ENCODE measurements at regions not wholly inside any gene's neighbourhood (a gene's known extent, or its start where the extent isn't known, plus 50 kb on each side); places are given as distances from the start of the nearest gene placed in this dataset.

DNA sequence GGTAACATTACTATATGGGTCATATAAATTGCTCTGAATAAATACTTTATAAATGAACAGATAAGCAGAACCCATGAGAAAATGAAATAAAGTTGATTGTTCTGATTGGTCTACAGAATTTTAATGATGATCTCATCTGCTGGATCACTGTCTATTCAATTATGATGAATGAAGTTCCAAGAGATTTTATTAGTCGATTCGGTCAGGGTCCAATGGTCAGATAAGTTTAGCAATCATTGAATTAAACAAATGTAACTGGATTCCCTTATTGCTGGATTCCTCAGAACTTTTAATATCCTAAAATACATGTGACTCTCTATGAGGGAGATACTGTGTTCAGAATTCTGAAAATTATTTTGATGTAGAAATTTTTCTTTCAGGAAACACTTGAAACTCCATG, 715.2 kb downstream of the EPM2A start:
- no peaks in the 10 kb centered on the region for H3K9me3 Mint-ChIP-seq
- H3K27ac Mint-ChIP-seq, result no peak overlapping the region
- peaks cover 18% of the 10 kb centered on the region for H3K4me1 Mint-ChIP-seq (ENCODE audit: low read depth)
- no peak for DNase-seq
- H3K4me3 Mint-ChIP-seq, result no peak overlapping the region
- peaks cover 6% of the 10 kb centered on the region for H3K27me3 Mint-ChIP-seq
- POLR2A ChIA-PET, result no interaction called here
- ATAC-seq, result no peak
- TF ChIP-seq, protein P1, sequence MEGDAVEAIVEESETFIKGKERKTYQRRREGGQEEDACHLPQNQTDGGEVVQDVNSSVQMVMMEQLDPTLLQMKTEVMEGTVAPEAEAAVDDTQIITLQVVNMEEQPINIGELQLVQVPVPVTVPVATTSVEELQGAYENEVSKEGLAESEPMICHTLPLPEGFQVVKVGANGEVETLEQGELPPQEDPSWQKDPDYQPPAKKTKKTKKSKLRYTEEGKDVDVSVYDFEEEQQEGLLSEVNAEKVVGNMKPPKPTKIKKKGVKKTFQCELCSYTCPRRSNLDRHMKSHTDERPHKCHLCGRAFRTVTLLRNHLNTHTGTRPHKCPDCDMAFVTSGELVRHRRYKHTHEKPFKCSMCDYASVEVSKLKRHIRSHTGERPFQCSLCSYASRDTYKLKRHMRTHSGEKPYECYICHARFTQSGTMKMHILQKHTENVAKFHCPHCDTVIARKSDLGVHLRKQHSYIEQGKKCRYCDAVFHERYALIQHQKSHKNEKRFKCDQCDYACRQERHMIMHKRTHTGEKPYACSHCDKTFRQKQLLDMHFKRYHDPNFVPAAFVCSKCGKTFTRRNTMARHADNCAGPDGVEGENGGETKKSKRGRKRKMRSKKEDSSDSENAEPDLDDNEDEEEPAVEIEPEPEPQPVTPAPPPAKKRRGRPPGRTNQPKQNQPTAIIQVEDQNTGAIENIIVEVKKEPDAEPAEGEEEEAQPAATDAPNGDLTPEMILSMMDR (IDR thresholded peaks at IDR 0.05), result no peak
- intact Hi-C loops (cut with micrococcal nuclease), result no loop called here
- no peaks in the 10 kb centered on the region for H3K36me3 Mint-ChIP-seq (ENCODE audit: low read depth)
- CTCF ChIA-PET, result no interaction called here

DNA sequence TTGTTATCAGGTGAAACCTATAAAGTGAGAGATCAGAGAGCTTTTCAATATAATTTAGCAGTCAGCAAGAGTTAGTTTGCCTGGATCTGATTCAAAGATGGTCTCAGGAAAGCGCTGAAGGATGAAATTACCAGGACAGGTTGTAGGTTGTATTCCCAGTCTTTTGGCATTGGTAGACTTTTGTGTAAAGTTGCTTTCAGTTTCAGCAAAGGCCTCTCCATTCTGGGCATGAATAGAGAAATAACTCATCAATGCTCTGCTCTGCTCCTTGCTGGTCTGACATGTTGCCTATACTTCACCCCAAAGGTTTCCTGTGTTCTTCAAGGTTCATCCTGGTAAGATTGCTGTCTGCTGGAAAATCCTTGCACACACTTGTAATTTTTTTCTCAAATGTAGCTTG, 714.8 kb downstream of the EPM2A start:
- DNase-seq, result no peak

DNA sequence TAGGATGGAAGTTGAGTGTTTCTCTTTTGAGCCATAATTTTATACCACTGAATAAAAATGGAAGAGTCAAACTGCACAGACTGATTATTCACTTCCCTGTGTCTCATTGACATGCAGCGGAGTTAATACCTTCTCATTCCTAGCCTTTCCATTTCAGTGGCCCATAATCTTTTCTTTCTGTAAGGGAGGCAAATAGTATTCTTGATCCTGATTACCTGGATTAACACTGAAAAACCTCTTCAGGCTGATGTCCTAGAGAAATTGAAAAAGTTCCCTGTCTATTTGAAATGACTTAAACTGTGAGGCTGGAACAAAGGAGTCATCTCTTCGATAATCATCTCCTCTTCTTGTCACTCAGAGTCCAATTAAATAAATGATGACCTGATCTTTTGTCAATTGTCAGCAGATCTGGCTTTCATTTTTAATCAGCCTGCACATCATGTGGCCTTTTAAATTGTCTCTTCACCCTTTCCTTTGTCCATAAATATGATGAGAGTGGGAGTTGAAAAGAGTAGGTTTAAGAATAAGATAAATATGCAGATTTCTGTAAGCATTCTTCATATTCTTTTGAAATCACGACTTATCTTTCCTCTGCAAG, 713.0 kb downstream of the EPM2A start:
- intact Hi-C loops (cut with micrococcal nuclease), result no loop called here

More for the DNA sequence above, 714.8 kb downstream of the EPM2A start:
- ChIA-PET CTCF (no interaction called here), POLR2A (no interaction called here)
- intact Hi-C loops (cut with micrococcal nuclease), result no loop called here
- Mint-ChIP-seq H3K36me3 (ENCODE audit: low read depth) (no peaks in the 10 kb centered on the region), H3K9me3 (no peaks in the 10 kb centered on the region), H3K27me3 (peaks cover 6% of the 10 kb centered on the region), H3K27ac (no peak overlapping the region), H3K4me3 (no peak overlapping the region), H3K4me1 (ENCODE audit: low read depth) (peaks cover 18% of the 10 kb centered on the region)
- TF ChIP-seq, protein P1 (IDR thresholded peaks at IDR 0.05), result no peak
- ATAC-seq, result no peak

DNA sequence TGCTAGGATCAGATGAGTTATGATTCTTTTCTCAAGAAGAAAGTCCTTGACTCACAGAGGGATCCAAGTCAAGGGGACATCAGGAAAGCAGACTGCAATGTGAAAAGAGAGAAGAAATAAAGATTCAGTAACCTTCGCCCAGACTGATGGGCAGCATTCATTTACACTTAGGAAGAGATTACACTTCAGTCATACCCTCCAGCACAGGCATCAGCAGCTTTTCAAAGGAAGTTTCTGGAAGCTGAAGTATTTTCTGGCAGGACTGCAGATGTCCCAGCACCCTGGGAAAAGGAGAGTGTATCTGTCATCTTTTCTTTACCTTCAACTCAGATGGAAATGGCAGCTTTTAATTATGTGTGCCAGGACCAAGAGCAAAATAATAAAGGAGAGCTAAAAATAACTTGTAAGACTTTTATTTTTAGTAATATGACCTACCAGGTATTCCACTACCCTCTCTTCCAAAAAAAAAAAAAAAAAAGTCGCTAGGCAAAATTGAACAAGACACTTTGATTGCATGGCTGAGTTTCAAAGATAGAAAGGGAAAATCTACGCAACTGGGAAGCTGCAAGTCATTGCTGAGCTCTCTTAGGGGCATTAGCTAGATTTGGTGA, 712.1 kb downstream of the EPM2A start:
- TF ChIP-seq, protein P1 (IDR thresholded peaks at IDR 0.05), result no peak
- POLR2A ChIA-PET, result no interaction called here
- H3K36me3 Mint-ChIP-seq (ENCODE audit: low read depth), result no peaks in the 10 kb centered on the region
- intact Hi-C loops (cut with micrococcal nuclease), result no loop called here
- H3K27me3 Mint-ChIP-seq, result peaks cover 11% of the 10 kb centered on the region
- CTCF ChIA-PET, result no interaction called here
- peaks cover 8% of the 10 kb centered on the region for H3K4me1 Mint-ChIP-seq (ENCODE audit: low read depth)
- H3K9me3 Mint-ChIP-seq, result no peaks in the 10 kb centered on the region
- no peak overlapping the region for H3K27ac Mint-ChIP-seq
- DNase-seq (no peak), ATAC-seq (no peak)
- no peak overlapping the region for H3K4me3 Mint-ChIP-seq

More for the DNA sequence above, 713.0 kb downstream of the EPM2A start:
- TF ChIP-seq, protein P1 (IDR thresholded peaks at IDR 0.05), result no peak
- peaks cover 7% of the 10 kb centered on the region for H3K27me3 Mint-ChIP-seq
- H3K4me3 Mint-ChIP-seq, result no peak overlapping the region
- no peaks in the 10 kb centered on the region for H3K36me3 Mint-ChIP-seq (ENCODE audit: low read depth)
- DNase-seq (no peak), ATAC-seq (no peak)
- CTCF ChIA-PET, result no interaction called here
- H3K27ac Mint-ChIP-seq, result no peak overlapping the region
- H3K4me1 Mint-ChIP-seq (ENCODE audit: low read depth), result peaks cover 10% of the 10 kb centered on the region
- POLR2A ChIA-PET, result no interaction called here
- H3K9me3 Mint-ChIP-seq, result no peaks in the 10 kb centered on the region

DNA sequence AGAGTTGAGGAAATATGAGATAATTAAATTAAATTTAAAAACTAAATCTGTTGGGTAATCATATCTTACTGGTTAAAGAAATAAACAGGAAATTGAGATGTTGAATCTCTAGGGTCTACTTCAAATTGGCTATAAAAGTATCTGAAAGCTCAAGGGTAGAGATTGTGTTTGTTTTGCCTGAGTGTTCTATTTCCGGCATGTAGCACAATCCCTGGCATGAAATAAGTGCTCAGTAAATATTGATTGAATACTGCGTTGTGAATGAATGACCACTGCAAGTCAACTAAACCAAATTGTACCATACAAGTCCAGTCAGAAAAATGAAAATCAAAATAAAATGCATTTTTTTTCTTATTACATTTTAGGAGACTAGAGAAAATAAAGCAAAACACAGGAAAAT, 709.8 kb downstream of the EPM2A start:
- peaks cover 8% of the 10 kb centered on the region for H3K4me1 Mint-ChIP-seq (ENCODE audit: low read depth)
- intact Hi-C loops (cut with micrococcal nuclease), result loop anchor here (5.0 kb wide), 1 partner anchor 443 kb away; no protein-coding TSS in a partner anchor
- ATAC-seq (no peak), DNase-seq (no peak)
- CTCF ChIA-PET, result no interaction called here
- H3K27ac Mint-ChIP-seq, result no peak overlapping the region
- TF ChIP-seq, protein P1 (IDR thresholded peaks at IDR 0.05), result no peak
- no peaks in the 10 kb centered on the region for H3K36me3 Mint-ChIP-seq (ENCODE audit: low read depth)
- H3K4me3 Mint-ChIP-seq, result no peak overlapping the region
- POLR2A ChIA-PET, result no interaction called here
- no peaks in the 10 kb centered on the region for H3K9me3 Mint-ChIP-seq
- H3K27me3 Mint-ChIP-seq, result peaks cover 15% of the 10 kb centered on the region
